Fibroblast of lung (primary cell): ENCODE measurements at regions not wholly inside any gene's neighbourhood (a gene's known extent, or its start where the extent isn't known, plus 50 kb on each side); places are given as distances from the start of the nearest gene placed in this dataset.

Experiments used
- CTCF ChIP-seq, 2 donors: IDR thresholded peaks in 1 of 2; conservative IDR thresholded peaks in 1 of 2; 1 replicate in 1 of 2; 2 replicates in 1 of 2; pipeline ENCODE4 v1.5.1; 2011 to 2012; ENCODE audit warnings: low read length in 2 of 2, control low read depth in 1 of 2, inconsistent platforms in 1 of 2, low read depth in 1 of 2, mild to moderate bottlenecking in 1 of 2
- EZH2 ChIP-seq: IDR thresholded peaks from 2 replicates; pipeline ENCODE4 v1.5.1; 2012; ENCODE audit warnings: low read length, control low read depth, mild to moderate bottlenecking; ENCODE audit errors: missing control alignments

- TF ChIP-seq CTCF (conservative IDR thresholded peaks at IDR 0.05 in 1 of 2, IDR thresholded peaks at IDR 0.05 in 1 of 2; ENCODE audit: low read depth in 1 of 2, low read length in 2 of 2), result no peak
- TF ChIP-seq EZH2, result no peak
Measured at GRCh38 chr4:64200001-64200555, 209.2 kb downstream of the TECRL start.
